DMS153 treated with DMSO at 0.1 percent for 48 hours (cell line): ENCODE measurements at regions not wholly inside any gene's neighbourhood (a gene's known extent, or its start where the extent isn't known, plus 50 kb on each side); places are given as distances from the start of the nearest gene placed in this dataset.
"Not testable (repeated sequence)": the region's sequence is repeated elsewhere in the genome, so short reads cannot be mapped to it uniquely, and the experiment has no call there.

Source experiments
- DNase-seq: peaks from one replicate; lab custom pipeline; 2025; ENCODE audit not compliant: unreplicated experiment; lab: John Stamatoyannopoulos, UW

DNA sequence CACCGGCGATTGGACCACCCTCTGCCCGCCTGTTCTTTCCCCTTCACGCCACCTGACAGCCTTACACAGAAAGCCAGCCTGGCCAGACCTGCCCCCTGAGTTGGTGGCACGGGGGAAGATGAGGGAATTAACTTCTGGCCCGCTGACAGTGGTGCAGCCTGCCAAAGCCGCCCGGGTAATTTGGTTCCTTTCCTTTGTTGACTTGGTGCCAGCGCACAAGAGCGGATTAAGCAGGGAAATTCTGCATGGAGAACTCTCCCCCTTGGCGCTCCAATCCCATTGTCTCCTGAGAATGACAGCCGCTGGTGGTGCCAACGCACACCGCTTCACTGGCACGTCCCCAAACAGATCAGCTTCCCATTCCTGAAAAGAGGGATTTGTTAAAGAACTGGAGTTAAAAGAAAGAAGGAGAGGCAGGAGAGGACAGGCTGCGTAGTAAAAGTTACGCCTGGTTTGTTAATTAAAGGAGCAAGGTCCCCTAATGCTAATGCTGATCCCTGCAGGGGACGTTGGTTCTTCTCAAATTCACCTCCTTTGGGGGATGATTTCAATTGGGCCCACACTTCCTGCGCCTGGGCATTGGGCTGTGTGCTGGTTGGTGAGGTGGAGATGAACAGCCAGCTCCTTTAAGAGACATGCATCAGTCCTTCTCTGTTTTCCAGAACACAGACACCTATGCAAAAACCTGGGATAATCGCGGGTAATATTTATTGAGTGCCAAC is 286.8 kb downstream of the MYCN start:
- no peak for DNase-seq

DNA sequence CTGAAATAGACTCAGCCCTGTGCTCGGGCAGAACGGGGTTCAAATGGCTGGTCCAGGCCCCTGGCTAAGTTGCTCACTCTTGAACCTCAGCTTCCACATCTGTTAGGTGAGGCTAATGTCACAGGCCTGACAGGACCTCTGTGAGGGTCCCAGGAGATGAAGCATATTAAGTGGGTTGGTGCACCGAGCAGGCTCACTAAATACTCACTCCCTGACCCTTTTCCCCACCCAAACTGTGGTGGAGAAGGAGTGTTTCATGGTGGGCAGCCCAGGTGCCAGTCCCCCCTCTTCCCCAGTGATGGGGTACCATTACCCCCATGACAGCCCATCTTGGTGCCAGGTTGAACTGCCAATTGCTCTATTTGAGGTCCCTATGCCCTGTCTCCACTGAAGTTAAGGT is 286.0 kb downstream of the MYCN start:
- no peak for DNase-seq

DNA sequence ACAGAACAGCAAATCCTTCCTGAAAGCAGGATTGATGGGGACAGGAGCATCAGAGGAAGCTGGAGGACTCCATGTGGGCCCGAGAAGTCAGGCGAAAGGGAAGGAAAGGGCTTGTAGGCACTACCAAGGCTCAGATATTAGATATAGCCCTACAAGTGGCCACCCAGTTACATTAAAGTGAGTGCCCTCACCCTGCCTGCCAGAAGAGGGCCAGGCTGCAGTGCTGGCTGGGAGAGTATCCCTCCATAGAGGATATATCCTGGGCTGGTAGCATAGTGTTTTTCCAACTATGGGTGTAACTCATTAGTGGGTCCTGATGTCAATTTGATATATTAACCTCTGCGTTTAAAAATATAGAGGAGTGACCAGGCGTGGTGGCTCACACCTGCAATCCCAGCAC is 285.2 kb downstream of the MYCN start:
- DNase-seq, result no peak

DNA sequence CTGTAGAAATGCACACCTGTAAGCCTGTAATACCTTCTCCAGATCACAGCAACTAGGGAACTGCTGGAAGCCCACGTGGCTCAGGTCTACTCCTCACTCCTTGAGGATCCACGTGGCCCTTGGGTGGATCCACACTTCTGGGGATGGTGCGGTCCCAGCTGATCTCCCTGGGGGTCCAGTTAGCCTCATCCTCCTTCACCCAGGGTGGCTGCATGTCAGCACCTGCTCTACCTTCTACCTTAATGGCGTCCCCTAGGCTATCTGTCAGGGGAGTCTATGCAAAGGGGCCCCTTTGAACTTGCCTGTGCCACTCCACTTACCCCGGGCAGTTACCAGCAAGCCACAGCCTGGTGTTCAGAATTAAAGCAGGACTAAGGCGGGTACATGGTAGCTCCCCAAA is 284.7 kb downstream of the MYCN start:
- DNase-seq, result no peak

DNA sequence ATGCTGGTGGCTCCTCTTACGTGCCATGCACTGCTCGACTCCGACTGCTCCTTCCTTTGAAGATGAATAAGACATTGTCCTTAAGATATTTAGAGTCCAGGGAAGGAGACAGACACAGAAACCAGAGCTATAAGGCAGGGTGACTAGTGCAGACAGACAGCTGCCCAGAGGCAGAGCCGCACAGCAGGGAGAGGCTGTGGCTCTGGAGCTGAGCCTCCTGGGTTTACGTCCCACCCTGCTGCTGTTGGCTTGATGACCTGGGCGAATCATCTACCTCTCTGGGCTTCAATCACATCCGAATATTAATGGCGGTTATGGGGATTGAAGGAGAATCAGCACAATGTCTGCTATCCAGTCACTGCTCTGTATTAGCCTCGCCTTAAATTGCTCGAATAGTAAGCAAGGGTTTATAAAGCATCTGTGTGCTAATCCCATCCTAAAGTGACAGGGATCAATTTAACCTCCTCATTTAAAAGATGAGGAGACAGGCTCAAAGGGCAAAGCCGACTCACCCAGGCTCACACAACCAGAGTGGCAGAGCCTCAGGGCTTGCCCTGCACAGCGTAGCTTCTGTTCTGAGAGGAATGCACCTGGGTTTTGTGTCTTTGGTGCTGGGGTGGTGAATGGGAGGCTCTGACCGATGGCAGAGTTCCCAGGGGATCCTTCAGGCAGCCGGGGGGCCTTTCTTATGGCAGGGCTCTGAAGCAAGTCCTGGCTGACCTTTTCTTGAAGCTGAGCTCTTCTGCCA is 284.1 kb downstream of the MYCN start:
- DNase-seq, result no peak

DNA sequence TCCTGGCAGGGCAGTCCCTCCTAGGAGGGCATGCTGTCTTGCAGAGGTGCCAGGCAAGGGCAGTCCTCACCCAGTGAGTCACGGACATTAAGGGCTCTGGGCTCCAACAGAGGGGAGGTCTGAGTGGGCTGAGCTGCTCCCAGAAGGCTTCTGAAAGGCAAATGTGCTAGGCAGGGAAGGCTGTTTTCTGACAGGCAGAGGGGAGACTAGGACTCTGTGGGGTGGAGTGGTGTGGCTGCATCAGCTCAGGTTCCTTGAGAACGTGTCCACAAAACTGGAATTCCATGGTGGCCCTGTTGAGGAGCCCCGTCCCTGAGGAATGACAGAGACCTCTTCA is 283.5 kb downstream of the MYCN start:
- DNase-seq, result no peak

DNA sequence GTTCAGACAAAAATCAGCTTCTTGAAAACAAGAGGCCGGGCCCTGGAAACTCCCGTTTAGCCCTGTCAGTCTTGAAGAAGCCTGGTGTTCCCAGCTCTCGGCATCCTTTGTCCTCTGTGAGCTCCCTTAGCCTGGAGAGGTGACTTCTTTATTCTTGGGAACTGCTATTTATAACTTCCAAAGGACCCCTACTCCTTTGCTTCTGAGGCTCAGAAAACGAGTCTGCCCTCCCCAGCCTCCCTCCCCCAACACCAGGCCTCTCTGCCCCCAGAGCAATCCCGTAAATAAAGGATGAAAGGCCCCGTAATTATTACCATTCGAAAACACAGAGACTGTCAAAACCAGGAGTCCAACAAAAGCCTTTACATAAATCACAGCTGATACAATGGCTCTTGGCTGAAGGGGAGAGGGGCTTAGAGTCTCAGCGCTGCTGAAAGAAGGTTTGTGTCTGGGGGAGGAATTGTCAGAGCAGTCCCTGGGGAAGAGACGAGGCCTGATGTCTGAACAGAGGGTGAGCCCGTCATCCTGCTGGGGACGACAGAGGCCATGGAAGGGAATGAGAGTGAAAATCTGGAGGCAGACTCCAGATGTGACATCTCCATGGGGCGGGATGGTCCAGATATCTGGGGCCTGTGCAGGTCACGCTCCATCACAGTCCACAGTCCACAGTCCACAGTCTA is 283.0 kb downstream of the MYCN start:
- DNase-seq, result no peak

DNA sequence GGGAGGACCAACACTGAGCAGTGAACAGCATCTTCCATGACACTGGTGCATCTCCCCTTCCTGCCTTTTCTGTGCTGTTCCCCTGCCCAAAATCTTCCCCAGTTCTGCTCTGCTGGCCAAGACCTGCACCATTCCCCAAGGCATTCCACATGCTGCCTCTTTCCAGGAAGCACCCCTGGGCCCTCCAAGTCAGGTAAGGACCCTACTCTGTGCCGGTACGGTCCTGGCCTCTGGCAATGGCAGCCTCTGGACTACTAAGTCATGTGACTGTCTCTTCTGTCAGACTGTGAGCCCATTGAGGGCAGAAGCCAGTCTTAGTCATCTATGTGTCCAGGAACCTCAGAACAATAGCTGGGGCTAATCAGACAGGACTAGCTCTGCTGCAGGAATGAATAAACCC is 282.0 kb downstream of the MYCN start:
- no peak for DNase-seq

DNA sequence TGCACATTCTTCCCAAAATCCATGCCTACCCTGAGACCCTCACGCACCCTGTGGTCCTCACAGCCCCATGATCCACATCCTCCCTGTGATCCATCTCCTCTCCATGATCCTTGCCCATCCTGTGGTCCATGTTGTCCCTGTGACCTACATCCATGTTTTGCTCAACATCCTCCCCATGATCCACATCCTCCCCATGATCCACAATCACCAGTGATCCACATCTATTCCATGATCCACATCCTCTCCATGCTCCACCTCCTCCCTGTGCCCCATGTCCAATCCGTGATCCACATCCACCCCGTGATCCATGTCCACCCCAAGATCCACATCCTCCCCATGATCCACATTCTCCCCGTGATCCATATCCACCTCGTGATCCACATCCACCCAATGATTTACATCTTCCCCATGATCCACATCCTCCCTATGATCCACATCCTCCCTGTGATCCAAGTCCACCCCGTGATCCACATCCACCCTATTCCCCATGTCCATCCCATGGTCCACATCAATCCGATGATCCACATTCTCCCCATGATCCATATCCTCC is 281.2 kb downstream of the MYCN start:
- DNase-seq, result no peak

DNA sequence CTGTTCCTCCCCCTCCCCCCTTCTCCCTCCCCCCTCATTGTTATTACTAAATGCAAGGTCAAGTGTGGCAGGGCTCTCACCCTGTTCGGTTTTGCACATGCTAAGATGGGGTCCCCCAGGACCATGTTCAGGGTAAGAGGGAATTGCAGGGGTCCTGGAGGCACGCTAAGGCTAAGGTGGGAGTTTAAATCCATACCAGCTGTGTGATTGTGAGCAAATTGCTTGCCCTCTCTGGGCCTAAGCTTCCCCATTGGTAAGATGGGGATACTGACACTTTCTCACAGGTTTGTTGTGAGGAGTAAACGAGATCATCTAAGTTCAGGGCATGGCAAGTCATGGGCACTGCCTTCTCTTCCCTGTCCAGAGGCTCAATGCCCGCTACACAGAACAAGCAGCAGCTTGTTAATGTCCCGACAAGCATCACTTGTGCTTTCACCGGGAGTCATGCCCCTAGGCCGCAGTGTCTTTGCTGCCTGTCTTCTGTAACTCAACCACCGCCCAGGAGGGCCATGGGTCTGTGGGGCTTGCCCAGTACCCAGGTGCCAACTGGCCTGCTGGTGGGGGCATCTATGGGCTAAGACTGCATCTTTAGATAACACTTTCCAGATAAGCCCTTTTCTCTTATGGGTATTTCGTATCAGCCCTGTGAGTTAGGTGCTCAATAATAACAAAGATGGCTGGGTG is 279.1 kb downstream of the MYCN start:
- DNase-seq, result no peak

DNA sequence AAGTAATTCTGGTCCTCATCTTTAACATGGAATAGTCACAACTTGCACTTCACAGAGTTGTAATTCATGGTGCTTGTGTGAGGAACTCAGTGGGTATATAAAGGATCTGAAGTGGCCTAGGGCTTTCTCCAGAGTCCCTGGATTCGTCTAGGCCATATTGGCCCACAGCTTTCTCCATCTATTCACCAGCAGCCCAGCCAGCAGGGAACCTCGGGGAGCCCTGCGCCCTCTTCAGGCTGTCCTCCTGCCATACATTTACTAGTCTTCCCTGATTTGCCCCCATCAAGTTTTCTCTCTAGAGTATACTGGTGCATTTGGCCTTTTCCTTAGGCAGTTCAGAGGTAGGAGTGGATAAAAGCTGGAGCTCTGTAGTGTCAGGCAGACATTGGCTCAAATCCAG is 278.3 kb downstream of the MYCN start:
- DNase-seq, result no peak

DNA sequence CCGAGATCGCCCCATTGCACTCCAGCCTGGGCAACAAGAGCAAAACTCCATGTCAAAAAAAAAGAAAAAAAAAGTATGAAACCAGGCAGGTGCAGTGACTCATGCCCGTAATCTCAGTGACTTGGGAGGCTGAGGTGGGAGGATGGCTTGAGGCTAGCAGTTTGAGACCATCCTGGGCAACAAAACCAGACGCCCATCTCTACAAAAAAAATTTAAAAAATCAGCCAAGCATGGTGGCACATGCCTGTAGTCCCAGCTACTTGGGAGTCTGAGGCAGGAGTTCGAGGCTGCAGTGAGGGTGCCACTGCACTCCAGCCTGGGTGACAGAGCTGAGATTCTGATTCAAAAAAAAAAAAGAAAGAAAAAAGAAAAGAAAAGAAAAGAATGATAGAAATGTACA is 277.8 kb downstream of the MYCN start:
- no peak for DNase-seq

DNA sequence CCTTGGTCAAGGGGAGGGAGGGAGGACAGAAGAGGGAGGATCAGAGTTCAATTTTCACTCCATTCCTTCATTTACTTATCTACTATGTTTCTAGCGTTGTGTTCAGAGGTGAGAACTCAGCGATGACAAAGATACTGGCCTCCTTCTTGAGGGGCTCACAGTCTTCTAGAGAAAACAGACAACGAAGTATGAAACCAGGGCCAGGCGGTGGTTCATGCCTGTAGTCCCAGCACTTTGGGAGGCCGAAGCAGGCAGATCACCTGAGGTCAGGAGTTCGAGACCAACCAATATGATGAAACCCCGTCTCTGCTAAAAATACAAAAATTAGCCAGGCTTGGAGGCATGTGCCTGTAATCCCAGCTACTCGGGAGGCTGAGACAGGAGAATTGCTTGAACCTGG is 277.4 kb downstream of the MYCN start:
- DNase-seq, result not testable (repeated sequence)

DNA sequence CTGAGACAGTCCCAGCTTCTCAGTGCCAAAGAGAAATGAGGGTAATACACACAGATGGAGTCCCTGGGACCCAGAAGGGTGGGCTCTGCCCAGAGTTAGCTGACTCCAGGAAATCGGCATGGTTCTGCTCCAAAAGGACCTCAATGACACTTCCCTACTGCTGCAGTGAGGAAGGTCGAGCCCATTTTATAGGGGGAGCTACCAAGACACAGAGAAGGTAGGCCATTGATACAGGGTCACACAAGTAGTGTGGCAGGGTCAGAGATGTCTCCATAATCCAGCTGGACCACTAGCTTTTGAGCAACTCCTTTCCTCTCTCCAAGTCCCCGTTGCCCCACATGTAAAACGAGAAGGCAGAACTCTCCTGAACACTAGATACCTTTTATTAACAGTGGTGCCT is 276.9 kb downstream of the MYCN start:
- no peak for DNase-seq

DNA sequence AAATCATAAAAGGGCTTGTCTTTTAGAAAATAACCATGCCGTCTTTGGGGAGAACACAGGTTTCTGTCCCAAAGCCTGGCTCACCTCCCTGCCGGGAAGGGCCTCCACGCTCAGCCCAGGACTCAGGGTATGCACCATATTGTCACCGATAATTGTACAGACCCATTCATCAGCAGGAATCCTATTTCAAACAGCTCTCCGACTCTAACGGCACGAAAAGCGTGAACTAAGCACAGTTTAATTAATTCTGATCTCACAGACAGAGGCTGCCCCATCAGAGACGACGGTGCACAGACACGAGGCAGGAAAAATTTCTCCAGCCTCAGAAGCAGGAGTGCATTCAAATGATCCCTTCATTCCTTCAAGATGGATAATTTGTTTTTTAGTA is 276.2 kb downstream of the MYCN start:
- no peak for DNase-seq

DNA sequence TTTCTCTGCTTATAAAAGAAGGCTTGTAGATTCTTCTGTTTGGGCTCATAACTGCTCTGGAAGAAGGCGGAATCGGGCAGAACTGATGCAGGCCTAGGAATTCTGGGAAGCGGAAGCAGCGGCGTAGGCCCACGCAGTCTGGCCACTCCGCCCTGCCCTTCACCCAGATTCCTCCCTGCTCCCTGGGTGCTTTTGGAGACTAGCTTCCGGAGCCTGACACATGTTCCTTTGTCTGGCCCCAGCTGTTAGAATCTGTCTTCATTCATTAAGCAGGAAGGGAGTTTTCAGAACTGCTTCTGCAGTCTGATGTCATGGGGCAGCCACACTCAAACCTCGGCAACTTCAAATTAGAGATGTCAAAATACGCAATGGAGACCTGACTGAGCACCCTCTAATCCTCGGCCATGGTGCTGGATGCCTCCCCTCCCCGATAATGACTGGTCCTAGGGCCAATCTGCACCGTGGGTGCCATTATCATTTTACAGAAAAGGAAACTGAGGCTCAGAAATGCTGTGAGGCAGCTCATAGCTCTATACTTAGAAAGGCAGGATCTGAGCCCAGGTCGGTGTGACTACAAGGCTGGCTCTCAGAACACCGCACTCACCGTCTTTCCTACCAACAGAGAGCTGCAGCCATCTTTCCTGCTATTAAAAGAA is 275.7 kb downstream of the MYCN start:
- no peak for DNase-seq

DNA sequence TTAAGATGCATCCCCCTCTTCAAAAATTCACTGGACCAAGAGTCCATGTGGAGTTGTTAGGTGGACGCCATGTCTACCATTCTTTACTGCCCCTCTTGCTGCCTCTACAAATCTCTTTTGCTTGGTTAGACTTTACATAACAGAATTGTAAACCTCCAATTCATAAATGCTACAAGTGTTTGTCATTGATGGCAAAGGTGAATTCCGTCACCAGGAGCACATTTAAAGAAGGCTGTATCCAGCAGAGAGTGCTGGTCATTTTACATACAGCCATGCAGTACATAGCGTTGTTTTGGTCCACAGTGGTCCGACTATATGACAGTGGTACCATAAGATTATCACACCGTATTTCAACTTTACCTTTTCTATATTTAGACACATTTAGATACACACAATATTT is 274.5 kb downstream of the MYCN start:
- no peak for DNase-seq

DNA sequence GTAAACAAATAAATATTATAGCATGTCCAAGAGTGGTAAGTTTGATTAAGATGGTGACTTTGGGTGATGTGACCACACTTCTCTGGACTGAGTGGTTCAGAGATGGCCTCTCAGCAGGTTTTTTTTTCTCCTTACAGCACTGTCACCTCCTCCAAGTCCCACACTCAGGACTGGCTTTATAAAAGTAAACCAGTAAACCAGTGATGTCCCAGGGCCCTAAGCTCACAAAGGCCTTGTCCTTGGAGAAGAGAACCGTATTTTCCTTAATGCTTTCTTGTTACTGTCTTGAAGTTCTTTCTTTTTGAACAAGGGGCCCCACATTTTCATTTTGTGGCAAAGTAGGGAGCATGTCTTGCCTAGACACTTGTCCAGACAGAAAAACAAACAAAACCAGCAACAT is 274.0 kb downstream of the MYCN start:
- no peak for DNase-seq

DNA sequence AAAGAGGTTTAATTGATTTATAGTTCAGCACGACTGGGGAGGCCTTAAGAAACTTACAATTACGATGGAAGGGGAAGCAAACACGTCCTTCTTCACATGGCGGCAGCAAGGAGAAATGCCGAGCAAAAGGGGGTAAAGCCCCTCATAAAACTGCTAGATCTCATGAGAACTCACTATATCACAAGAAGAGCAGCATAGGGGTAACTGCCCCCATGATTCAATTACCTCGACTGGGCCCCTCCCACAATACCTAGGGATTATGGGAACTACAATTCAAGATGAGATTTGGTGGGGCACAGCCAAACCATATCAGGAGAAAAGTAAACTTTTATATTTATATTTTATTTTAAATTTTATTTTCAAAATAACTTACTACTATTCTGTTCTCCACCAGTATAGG is 272.0 kb downstream of the MYCN start:
- DNase-seq, result no peak

DNA sequence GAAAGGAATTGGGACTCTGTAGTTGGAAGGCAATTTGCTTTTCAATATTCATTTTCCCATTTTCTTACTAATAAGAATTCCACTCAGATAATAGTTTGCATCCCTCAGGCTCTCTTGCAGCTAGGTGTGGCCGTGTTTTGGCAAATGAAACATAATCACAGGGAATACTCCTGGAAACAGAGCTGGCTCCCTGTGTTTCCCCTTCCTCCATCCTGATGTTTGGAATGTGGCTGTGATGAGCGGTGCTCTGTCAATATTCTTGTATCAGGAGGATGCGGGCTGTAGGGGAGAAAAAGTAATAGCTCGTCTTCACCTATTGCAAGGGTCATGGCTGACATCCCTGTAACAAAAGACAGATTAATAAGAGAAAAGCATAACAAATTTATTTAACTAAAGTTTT is 271.0 kb downstream of the MYCN start:
- DNase-seq, result no peak

DNA sequence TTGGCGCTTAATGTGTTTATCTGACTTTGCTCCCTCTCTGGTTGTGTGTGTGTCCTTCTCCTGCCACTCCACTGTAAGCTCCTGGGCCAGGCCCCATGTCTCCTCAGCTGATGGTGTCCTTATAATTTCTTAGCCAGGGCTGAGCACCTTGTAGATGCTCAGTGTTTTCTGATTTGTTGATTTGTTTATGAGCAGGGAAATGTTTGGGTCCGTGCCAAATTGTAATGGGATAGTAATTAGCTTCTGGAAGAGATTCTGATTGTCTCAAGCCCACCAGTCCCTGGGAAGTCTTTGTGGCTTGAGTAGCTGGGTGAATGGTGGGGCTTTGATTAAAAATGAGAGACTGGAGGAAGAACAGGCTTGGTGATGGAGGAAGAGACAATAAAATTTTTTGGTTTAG is 270.5 kb downstream of the MYCN start:
- DNase-seq, result no peak
